Gastroesophageal sphincter (tissue), 3 donors: ENCODE measurements at regions not wholly inside any gene's neighbourhood (a gene's known extent, or its start where the extent isn't known, plus 50 kb on each side); places are given as distances from the start of the nearest gene placed in this dataset.

Experiments used
- CTCF ChIP-seq, 4 experiments: fragments of 200-600 bp in 2 of 4; fragments of 450-650 bp in 2 of 4; sonication (generic) in 1 of 4; IDR thresholded peaks; one replicate each; pipeline ENCODE4 v1.5.1; 2017 to 2019; ENCODE audit warnings: antibody characterized with exemption in 4 of 4, mild to moderate bottlenecking in 2 of 4, moderate library complexity in 2 of 4
- EP300 ChIP-seq: sonication (generic); formaldehyde crosslinking; IDR thresholded peaks from one replicate; pipeline ENCODE4 v1.6.1; 2017; ENCODE audit warnings: antibody characterized with exemption, mild to moderate bottlenecking
- POLR2A ChIP-seq, 2 donors: fragments of 450-650 bp; IDR thresholded peaks; one replicate each; pipeline ENCODE4 v1.6.1; 2017; ENCODE audit warnings: antibody characterized with exemption in 2 of 2, mild to moderate bottlenecking in 2 of 2, moderate library complexity in 1 of 2
- POLR2AphosphoS5 ChIP-seq: sonication (generic); formaldehyde crosslinking; IDR thresholded peaks from one replicate; pipeline ENCODE4 v1.6.1; 2017; ENCODE audit warnings: antibody characterized with exemption

GRCh38 chr1:149843431-149844041 is 55.8 kb upstream of the BOLA1 start:
- TF ChIP-seq EP300: no peak
- TF ChIP-seq CTCF (IDR thresholded peaks at IDR 0.05): no peak
- TF ChIP-seq POLR2A (IDR thresholded peaks at IDR 0.05): no peak
- no peak for TF ChIP-seq POLR2AphosphoS5
